ENCODE measurements at regions not wholly inside any gene's neighbourhood (a gene's known extent, or its start where the extent isn't known, plus 50 kb on each side); places are given as distances from the start of the nearest gene placed in this dataset.

GRCh38 chr2:145728511-145728910, 1208.6 kb upstream of the ZEB2 start:
- TF ChIP-seq CTCF (IDR thresholded peaks at IDR 0.05) (no peak), EP300 (IDR thresholded peaks at IDR 0.05) (no peak), POLR2A (IDR thresholded peaks at IDR 0.05) (no peak)
